GM10266 (cell line): ENCODE measurements at regions not wholly inside any gene's neighbourhood (a gene's known extent, or its start where the extent isn't known, plus 50 kb on each side); places are given as distances from the start of the nearest gene placed in this dataset.

Experiments used
- DNase-seq: peaks from one replicate; pipeline ENCODE4 v3.0.0; 2012; ENCODE audit errors: extremely low spot score
- TF ChIP-seq, protein P1 (sequence below): IDR thresholded peaks from 2 replicates; pipeline ENCODE4 v1.5.1; 2012; ENCODE audit warnings: mild to moderate bottlenecking, low read depth; ENCODE audit not compliant: control insufficient read depth, insufficient read depth; ENCODE audit errors: missing control alignments

DNA sequence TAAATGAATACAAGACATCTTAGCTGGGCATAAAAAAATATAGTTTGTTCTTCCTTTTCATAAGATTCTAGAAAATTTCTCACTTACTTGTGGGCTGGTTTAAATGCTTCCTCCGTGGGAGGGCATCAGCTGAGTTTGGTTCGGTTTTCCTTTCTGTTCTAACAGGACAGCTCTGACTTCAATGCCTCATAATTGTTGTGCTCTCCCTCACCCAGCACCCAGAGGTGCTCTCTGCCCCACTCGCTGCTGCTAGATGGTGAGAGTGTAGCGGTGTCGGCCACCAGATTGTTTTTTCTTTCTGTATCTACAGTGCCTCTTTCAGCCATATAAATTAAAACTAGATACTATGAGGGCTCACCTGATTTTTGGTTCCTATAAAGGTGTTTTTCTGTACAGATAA, 407.2 kb upstream of the CDH7 start:
- TF ChIP-seq, protein P1, sequence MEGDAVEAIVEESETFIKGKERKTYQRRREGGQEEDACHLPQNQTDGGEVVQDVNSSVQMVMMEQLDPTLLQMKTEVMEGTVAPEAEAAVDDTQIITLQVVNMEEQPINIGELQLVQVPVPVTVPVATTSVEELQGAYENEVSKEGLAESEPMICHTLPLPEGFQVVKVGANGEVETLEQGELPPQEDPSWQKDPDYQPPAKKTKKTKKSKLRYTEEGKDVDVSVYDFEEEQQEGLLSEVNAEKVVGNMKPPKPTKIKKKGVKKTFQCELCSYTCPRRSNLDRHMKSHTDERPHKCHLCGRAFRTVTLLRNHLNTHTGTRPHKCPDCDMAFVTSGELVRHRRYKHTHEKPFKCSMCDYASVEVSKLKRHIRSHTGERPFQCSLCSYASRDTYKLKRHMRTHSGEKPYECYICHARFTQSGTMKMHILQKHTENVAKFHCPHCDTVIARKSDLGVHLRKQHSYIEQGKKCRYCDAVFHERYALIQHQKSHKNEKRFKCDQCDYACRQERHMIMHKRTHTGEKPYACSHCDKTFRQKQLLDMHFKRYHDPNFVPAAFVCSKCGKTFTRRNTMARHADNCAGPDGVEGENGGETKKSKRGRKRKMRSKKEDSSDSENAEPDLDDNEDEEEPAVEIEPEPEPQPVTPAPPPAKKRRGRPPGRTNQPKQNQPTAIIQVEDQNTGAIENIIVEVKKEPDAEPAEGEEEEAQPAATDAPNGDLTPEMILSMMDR: no peak
- no peak for DNase-seq

DNA sequence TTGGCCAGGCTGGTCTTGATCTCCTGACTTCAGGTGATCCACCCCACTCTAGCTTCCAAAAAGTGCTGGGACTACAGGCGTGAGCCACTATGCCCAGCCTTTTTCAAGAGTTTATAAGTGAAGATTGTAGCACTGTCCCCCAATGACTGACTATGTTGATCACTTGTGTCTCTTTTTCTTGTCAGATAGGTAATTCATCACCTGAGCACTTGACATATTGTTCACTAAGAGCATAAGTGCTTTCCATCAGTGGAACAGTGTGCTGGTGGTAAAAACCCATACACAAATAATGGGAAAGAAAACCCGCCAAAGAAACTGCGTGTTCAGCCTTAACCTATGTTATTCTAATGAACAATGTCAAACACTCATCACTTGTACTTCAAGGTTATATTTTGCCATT, 414.4 kb upstream of the CDH7 start:
- no peak for DNase-seq
- TF ChIP-seq, protein P1: no peak

- TF ChIP-seq, protein P1: no peak
- DNase-seq: no peak
Measured at GRCh38 chr18:65329010-65329409, 421.8 kb upstream of the CDH7 start.

DNA sequence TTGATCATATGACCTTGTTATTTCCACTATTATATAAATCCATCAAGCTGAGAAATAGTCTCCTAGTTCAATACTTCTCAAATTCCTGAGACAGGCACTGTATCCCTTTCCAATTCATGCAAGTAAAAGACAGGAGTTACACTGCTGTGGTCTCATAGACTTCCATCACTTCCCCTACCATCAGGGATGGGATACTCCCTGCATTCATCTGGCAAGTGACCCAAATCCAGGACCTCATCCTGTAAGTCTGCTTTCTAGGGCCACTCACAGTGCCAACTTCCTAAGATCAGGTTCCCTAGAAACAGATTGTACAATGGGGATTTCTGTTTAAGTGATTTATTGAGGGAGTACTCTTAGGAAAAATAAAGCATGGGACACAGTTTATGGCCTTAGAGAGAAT, 424.0 kb upstream of the CDH7 start:
- TF ChIP-seq, protein P1: no peak
- no peak for DNase-seq

DNA sequence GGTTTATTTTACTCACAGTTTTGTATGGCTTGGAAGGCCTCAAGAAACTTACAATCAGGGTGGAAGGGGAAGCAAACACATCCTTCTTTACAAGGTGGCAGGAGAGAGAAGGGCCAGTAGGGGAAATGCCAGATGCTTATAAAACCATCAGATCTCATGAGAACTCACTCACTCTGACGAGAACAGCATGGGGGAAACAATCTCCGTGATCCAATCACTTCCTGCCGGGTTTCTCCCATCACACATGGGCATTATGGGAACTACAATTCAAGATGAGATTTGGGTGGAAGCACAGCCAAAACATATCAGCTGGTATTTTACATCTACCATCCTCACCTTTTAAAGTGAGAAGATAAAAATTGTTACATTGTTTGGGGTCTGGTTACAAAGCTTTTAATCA, 427.9 kb upstream of the CDH7 start:
- TF ChIP-seq, protein P1: no peak
- DNase-seq: no peak

DNA sequence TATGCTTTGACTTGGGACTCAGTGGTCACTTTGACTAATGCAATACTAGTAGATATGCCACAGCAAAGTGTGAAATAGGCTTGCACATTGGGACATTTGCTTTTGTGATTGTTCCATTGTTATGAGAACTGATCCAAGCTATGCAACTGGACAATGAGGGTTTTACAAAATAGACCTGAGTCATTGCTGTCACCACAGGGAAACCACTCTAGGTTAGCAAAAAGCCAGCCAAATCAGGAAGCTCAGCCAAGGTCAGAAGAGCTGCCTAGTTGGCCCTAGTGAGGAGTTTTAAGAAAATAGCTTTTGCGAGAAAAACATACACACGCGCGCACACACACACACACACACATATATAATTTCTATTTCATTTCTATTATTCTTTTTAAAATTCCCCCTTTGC, 452.4 kb upstream of the CDH7 start:
- TF ChIP-seq, protein P1: no peak
- DNase-seq: no peak

- DNase-seq: no peak
- TF ChIP-seq, protein P1: no peak
Measured at GRCh38 chr18:65288908-65289307, 461.9 kb upstream of the CDH7 start.
